Lower leg skin (tissue), 3 donors: ENCODE measurements at regions not wholly inside any gene's neighbourhood (a gene's known extent, or its start where the extent isn't known, plus 50 kb on each side); places are given as distances from the start of the nearest gene placed in this dataset.

Experiments used
- POLR2A ChIP-seq, 2 donors: fragments of 450-650 bp; IDR thresholded peaks; one replicate each; pipeline ENCODE4 v1.6.1; 2016 to 2017; ENCODE audit warnings: antibody characterized with exemption in 2 of 2, mild to moderate bottlenecking in 1 of 2, moderate library complexity in 1 of 2
- TF ChIP-seq, protein P1 (sequence below), 3 donors: fragments of 450-650 bp; IDR thresholded peaks; one replicate each; pipeline ENCODE4 v1.5.1; 2016; ENCODE audit warnings: antibody characterized with exemption in 3 of 3, mild to moderate bottlenecking in 3 of 3, moderate library complexity in 2 of 3

DNA sequence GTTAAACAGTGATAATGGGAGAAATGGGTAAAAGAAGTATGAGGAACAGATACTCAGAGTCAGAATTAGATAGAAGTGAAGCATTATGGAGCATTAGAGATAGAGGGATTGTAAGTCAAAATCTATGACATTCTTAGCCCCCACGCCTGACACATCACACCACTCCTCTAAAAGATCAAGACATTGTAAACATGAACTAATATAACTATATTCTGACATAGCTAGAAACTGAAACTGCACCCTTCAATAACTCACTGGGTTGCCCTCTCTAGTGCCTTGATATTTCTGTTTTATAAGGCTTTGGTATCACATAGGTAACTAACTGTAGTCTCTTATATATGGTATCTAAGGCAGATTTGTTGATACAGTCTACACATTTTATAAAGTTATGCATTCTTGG is 684.3 kb upstream of the DPPA4 start:
- TF ChIP-seq, protein P1, sequence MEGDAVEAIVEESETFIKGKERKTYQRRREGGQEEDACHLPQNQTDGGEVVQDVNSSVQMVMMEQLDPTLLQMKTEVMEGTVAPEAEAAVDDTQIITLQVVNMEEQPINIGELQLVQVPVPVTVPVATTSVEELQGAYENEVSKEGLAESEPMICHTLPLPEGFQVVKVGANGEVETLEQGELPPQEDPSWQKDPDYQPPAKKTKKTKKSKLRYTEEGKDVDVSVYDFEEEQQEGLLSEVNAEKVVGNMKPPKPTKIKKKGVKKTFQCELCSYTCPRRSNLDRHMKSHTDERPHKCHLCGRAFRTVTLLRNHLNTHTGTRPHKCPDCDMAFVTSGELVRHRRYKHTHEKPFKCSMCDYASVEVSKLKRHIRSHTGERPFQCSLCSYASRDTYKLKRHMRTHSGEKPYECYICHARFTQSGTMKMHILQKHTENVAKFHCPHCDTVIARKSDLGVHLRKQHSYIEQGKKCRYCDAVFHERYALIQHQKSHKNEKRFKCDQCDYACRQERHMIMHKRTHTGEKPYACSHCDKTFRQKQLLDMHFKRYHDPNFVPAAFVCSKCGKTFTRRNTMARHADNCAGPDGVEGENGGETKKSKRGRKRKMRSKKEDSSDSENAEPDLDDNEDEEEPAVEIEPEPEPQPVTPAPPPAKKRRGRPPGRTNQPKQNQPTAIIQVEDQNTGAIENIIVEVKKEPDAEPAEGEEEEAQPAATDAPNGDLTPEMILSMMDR (IDR thresholded peaks at IDR 0.05), result no peak
- TF ChIP-seq POLR2A (IDR thresholded peaks at IDR 0.05), result no peak
